ENCODE measurements at regions not wholly inside any gene's neighbourhood (a gene's known extent, or its start where the extent isn't known, plus 50 kb on each side); places are given as distances from the start of the nearest gene placed in this dataset.

DNA sequence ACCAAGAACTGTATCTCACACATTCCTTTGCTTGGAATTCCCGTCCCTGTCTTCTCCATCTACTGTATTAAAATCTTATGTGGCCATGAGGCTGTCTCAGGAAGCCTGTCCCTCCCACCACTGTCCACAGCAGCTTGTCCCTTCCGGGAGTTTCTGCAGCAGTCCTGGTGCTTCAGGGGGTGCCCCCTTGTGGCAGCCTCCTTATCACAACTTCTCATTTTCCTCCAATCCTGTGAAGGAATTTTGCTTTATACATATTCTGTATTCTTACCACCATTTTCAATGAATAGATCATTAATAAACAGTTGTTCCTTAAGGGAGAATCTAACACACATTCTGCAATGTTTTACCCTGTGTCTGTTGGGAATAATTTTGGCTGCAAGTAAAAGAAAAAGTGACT is 220.4 kb upstream of the RAG2 start:
- ATAC-seq: no peak

DNA sequence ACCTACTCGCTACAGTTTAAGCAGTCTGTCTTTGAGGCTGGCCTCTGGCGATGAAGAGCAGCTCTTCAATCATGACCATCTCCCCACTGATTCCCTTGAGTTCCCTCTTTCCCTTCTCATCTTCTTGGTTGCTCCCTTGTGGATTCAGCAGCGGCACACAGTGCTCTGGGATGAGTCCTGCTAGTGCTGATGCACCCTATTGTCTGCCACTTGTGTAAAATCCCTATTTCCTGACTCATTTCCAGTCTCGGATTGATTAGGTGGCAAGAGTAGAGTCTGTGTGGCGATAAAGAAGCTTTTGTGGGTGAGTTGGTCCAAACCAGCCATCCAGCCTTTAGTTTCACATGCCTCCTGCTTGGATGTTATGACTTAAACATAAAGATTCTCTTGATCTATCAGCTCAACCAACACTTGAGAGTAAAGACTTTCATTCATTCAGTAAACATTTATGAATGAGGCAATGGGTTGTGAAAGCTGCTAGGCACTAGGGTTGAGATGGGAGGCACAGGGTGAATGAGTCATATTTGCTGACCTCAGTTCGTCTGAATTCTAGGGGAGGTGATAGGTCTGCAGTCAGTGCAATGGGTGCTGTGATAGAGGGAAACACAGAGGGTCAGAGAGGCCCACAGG is 219.4 kb upstream of the RAG2 start:
- no peak overlapping the region for H3K4me3 ChIP-seq (ENCODE audit: low read depth in 2 of 2, low read length in 2 of 2)
- ATAC-seq (no peak), DNase-seq (ENCODE audit: low read depth, low spot score) (no peak)
- H3K27ac ChIP-seq (ENCODE audit: low read length): no peak overlapping the region
- TF ChIP-seq, protein P1, sequence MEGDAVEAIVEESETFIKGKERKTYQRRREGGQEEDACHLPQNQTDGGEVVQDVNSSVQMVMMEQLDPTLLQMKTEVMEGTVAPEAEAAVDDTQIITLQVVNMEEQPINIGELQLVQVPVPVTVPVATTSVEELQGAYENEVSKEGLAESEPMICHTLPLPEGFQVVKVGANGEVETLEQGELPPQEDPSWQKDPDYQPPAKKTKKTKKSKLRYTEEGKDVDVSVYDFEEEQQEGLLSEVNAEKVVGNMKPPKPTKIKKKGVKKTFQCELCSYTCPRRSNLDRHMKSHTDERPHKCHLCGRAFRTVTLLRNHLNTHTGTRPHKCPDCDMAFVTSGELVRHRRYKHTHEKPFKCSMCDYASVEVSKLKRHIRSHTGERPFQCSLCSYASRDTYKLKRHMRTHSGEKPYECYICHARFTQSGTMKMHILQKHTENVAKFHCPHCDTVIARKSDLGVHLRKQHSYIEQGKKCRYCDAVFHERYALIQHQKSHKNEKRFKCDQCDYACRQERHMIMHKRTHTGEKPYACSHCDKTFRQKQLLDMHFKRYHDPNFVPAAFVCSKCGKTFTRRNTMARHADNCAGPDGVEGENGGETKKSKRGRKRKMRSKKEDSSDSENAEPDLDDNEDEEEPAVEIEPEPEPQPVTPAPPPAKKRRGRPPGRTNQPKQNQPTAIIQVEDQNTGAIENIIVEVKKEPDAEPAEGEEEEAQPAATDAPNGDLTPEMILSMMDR (IDR thresholded peaks at IDR 0.05): no peak
- TF ChIP-seq, protein P2, sequence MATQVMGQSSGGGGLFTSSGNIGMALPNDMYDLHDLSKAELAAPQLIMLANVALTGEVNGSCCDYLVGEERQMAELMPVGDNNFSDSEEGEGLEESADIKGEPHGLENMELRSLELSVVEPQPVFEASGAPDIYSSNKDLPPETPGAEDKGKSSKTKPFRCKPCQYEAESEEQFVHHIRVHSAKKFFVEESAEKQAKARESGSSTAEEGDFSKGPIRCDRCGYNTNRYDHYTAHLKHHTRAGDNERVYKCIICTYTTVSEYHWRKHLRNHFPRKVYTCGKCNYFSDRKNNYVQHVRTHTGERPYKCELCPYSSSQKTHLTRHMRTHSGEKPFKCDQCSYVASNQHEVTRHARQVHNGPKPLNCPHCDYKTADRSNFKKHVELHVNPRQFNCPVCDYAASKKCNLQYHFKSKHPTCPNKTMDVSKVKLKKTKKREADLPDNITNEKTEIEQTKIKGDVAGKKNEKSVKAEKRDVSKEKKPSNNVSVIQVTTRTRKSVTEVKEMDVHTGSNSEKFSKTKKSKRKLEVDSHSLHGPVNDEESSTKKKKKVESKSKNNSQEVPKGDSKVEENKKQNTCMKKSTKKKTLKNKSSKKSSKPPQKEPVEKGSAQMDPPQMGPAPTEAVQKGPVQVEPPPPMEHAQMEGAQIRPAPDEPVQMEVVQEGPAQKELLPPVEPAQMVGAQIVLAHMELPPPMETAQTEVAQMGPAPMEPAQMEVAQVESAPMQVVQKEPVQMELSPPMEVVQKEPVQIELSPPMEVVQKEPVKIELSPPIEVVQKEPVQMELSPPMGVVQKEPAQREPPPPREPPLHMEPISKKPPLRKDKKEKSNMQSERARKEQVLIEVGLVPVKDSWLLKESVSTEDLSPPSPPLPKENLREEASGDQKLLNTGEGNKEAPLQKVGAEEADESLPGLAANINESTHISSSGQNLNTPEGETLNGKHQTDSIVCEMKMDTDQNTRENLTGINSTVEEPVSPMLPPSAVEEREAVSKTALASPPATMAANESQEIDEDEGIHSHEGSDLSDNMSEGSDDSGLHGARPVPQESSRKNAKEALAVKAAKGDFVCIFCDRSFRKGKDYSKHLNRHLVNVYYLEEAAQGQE (IDR thresholded peaks at IDR 0.05; ENCODE audit: insufficient read depth in 1 of 2, low read depth in 2 of 2, low read length in 1 of 2): no peak
- TF ChIP-seq SIN3A (IDR thresholded peaks at IDR 0.05; ENCODE audit: borderline replicate concordance, insufficient read depth, low read depth, low read length) (no peak), TCF7L2 (IDR thresholded peaks at IDR 0.05; ENCODE audit: low read depth, low read length) (no peak), POLR2AphosphoS5 (IDR thresholded peaks at IDR 0.05; ENCODE audit: low read depth, low read length) (no peak)
- POLR2A ChIA-PET: no interaction called here
- intact Hi-C loops (cut with micrococcal nuclease; ENCODE audit: unreplicated experiment): no loop called here
- in situ Hi-C loops (cut with HindIII; ENCODE audit: low pct_unique_long_range_greater_than_20kb, low sequenced_read_pairs): no loop called here
- BruUV-seq (replicated peaks): no TSS peak
- H3K36me3 ChIP-seq (ENCODE audit: control insufficient read depth, insufficient read depth, low read length): no peaks in the 10 kb centered on the region
- H3K27me3 ChIP-seq (ENCODE audit: control insufficient read depth, insufficient read depth, low read length): no peaks in the 10 kb centered on the region
- H3K4me1 ChIP-seq (ENCODE audit: control insufficient read depth, insufficient read depth, low read length): no peaks in the 10 kb centered on the region
- no peaks in the 10 kb centered on the region for H3K9me3 ChIP-seq (ENCODE audit: control insufficient read depth, insufficient read depth, low read depth, low read length)
- CTCF ChIA-PET: no interaction called here

More for the DNA sequence above, 220.4 kb upstream of the RAG2 start:
- no peak overlapping the region for H3K27ac ChIP-seq (ENCODE audit: low read length)
- ChIA-PET CTCF (no interaction called here), POLR2A (no interaction called here)
- no peaks in the 10 kb centered on the region for H3K4me1 ChIP-seq (ENCODE audit: control insufficient read depth, insufficient read depth, low read length)
- H3K4me3 ChIP-seq (ENCODE audit: low read depth in 2 of 2, low read length in 2 of 2): no peak overlapping the region
- no TSS peak for BruUV-seq (replicated peaks)
- TF ChIP-seq, protein P1 (IDR thresholded peaks at IDR 0.05): peak; percentile 30
- TF ChIP-seq, protein P2 (IDR thresholded peaks at IDR 0.05; ENCODE audit: insufficient read depth in 1 of 2, low read depth in 2 of 2, low read length in 1 of 2): no peak
- TF ChIP-seq TCF7L2 (IDR thresholded peaks at IDR 0.05; ENCODE audit: low read depth, low read length) (no peak), POLR2AphosphoS5 (IDR thresholded peaks at IDR 0.05; ENCODE audit: low read depth, low read length) (no peak), SIN3A (IDR thresholded peaks at IDR 0.05; ENCODE audit: borderline replicate concordance, insufficient read depth, low read depth, low read length) (no peak)
- intact Hi-C loops (cut with micrococcal nuclease; ENCODE audit: unreplicated experiment): no loop called here
- in situ Hi-C loops (cut with HindIII; ENCODE audit: low pct_unique_long_range_greater_than_20kb, low sequenced_read_pairs): no loop called here
- H3K9me3 ChIP-seq (ENCODE audit: control insufficient read depth, insufficient read depth, low read depth, low read length): no peaks in the 10 kb centered on the region
- H3K27me3 ChIP-seq (ENCODE audit: control insufficient read depth, insufficient read depth, low read length): no peaks in the 10 kb centered on the region
- H3K36me3 ChIP-seq (ENCODE audit: control insufficient read depth, insufficient read depth, low read length): no peaks in the 10 kb centered on the region
- DNase-seq (ENCODE audit: low read depth, low spot score): no peak

All from Panc1 (cell line).